ENCODE measurements at regions not wholly inside any gene's neighbourhood (a gene's known extent, or its start where the extent isn't known, plus 50 kb on each side); places are given as distances from the start of the nearest gene placed in this dataset.
A peak's percentile ranks its signal among the peaks of the same experiment; 100 is the strongest.

DNA sequence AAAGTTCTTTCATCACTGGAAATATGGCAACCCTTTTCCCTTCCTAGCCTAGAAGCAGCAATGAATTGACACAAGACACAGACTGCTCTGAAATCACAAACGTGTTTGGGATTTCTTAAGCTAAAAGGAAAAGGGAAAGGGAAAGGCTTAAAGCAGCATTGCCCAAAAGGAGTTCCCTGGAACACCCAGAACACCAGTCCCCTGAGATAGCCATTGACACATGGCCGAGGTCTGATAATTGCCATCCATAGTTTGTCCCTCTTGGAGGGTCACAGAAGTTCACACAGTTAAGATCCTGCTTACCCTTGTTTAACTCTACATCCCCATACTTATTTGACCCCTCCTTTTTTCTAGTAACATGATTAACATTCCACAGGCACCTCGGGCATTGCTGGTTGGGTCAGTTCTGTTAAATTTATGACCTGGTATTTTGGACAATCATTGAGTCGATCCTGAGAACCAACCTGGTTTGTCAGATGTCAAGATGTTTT, 72.9 kb downstream of the ZNF281 start:
- no peak overlapping the region for H3K27ac ChIP-seq (ENCODE audit: insufficient read length, low read depth, low read length)
- TF ChIP-seq, protein P1, sequence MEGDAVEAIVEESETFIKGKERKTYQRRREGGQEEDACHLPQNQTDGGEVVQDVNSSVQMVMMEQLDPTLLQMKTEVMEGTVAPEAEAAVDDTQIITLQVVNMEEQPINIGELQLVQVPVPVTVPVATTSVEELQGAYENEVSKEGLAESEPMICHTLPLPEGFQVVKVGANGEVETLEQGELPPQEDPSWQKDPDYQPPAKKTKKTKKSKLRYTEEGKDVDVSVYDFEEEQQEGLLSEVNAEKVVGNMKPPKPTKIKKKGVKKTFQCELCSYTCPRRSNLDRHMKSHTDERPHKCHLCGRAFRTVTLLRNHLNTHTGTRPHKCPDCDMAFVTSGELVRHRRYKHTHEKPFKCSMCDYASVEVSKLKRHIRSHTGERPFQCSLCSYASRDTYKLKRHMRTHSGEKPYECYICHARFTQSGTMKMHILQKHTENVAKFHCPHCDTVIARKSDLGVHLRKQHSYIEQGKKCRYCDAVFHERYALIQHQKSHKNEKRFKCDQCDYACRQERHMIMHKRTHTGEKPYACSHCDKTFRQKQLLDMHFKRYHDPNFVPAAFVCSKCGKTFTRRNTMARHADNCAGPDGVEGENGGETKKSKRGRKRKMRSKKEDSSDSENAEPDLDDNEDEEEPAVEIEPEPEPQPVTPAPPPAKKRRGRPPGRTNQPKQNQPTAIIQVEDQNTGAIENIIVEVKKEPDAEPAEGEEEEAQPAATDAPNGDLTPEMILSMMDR (conservative IDR thresholded peaks at IDR 0.05): no peak
- DNase-seq: no peak
- H3K4me1 ChIP-seq (ENCODE audit: insufficient read depth, low read length): peaks cover 4% of the 10 kb centered on the region; the same call in 1 of the 2 replicates
- H3K4me2 ChIP-seq (ENCODE audit: insufficient read depth, insufficient read length, low read length): no peak overlapping the region
- no peak overlapping the region for H2BK120ac ChIP-seq (ENCODE audit: low read depth, low read length, poor library complexity, severe bottlenecking)
- H3K18ac ChIP-seq (ENCODE audit: insufficient read length, low read depth, low read length): no peak overlapping the region
- no CpG with 5 or more reads among the region's 4 CpGs for WGBS (ENCODE audit: extremely low coverage, insufficient read length, low lambda C conversion rate)
- H3K27me3 ChIP-seq (ENCODE audit: insufficient read depth, low read length): no peaks in the 10 kb centered on the region
- no peaks in the 10 kb centered on the region for H3K23me2 ChIP-seq (ENCODE audit: insufficient read length, low read depth, low read length, poor library complexity, severe bottlenecking)
- no peak overlapping the region for H3K56ac ChIP-seq (ENCODE audit: insufficient read length, low read depth, low read length)
- no peaks in the 10 kb centered on the region for H4K20me1 ChIP-seq (ENCODE audit: control insufficient read depth, insufficient read depth, insufficient read length)
- no peak overlapping the region for H3K14ac ChIP-seq (ENCODE audit: insufficient read depth, low read length)
- peak overlapping the region; percentile 27 to 69 (median 67); a peak in 6 of 7 replicates for H3K27ac Mint-ChIP-seq
- H4K5ac ChIP-seq (ENCODE audit: insufficient read length, low read depth, low read length): no peak overlapping the region
- H2BK5ac ChIP-seq (ENCODE audit: insufficient read length, low read length): no peak overlapping the region
- peaks cover 29 to 32% of the 10 kb centered on the region in 2 experiments for H3K4me1 Mint-ChIP-seq
- H3K27me3 Mint-ChIP-seq (ENCODE audit: low read depth): no peaks in the 10 kb centered on the region
- no peak overlapping the region for H3K9ac ChIP-seq (ENCODE audit: extremely low read depth, insufficient read length, low read length)
- H3K9me3 Mint-ChIP-seq: no peaks in the 10 kb centered on the region; a peak in 1 of 5 replicates
- H2AK5ac ChIP-seq (ENCODE audit: insufficient read length, low read length): no peak overlapping the region
- H2BK12ac ChIP-seq (ENCODE audit: insufficient read length, low read depth, low read length): no peak overlapping the region
- no peak overlapping the region for H3K23ac ChIP-seq (ENCODE audit: insufficient read length, low read depth, low read length)
- H3K79me1 ChIP-seq (ENCODE audit: insufficient read depth, low read depth, low read length, poor library complexity, severe bottlenecking): no peaks in the 10 kb centered on the region
- H3T11ph ChIP-seq (ENCODE audit: low read length): no peak overlapping the region
- H4K8ac ChIP-seq (replicated peaks; ENCODE audit: insufficient read length, low read depth, low read length): no peak overlapping the region
- no peaks in the 10 kb centered on the region for H3K9me3 ChIP-seq (ENCODE audit: control insufficient read depth, low read depth, low read length)
- H3K79me2 ChIP-seq (ENCODE audit: insufficient read depth, low read length): no peaks in the 10 kb centered on the region
- no peak overlapping the region for H3K4ac ChIP-seq (ENCODE audit: low read depth, low read length)
- H2AFZ ChIP-seq (ENCODE audit: low read length): no peak overlapping the region
- H3K36me3 Mint-ChIP-seq (ENCODE audit: insufficient read depth in 1 of 3, low read depth in 3 of 3): no peaks in the 10 kb centered on the region
- no peak overlapping the region for H2BK15ac ChIP-seq (ENCODE audit: low read depth, low read length)
- no peak overlapping the region for H2BK20ac ChIP-seq (ENCODE audit: low read depth, low read length, poor library complexity, severe bottlenecking)
- no peak overlapping the region for H3K4me3 Mint-ChIP-seq
- no peak overlapping the region for H4K91ac ChIP-seq (ENCODE audit: insufficient read length, low read depth, low read length)

All from H9 (cell line).